Left colon (tissue), 2 donors: ENCODE measurements at regions not wholly inside any gene's neighbourhood (a gene's known extent, or its start where the extent isn't known, plus 50 kb on each side); places are given as distances from the start of the nearest gene placed in this dataset.
"Not testable (repeated sequence)": the region's sequence is repeated elsewhere in the genome, so short reads cannot be mapped to it uniquely, and the experiment has no call there.

Experiments used
- ATAC-seq: fragments of 200-7000 bp; cut with Tn5 transposase; one replicate; pipeline ENCODE4 v1.9.1; 2020; ENCODE audit warnings: mild to moderate bottlenecking, moderate library complexity
- DNase-seq, 2 donors: peaks; one replicate each; pipeline ENCODE4 v3.0.0-alpha.2; 2020
- intact Hi-C, 2 donors: fragments of 100-400 bp; cut with DNase I in 1 of 2; cut with micrococcal nuclease in 1 of 2; formaldehyde crosslinking; loops; one replicate each; pipeline versions ENCODE4 v1.11.2 to v1.14.0; 2022; cut with DNase I, micrococcal nuclease
- donor health status: DM: no; HTN: no; CAD: no.
- donor health status: DM: yes; HTN: yes; CAD: no.

DNA sequence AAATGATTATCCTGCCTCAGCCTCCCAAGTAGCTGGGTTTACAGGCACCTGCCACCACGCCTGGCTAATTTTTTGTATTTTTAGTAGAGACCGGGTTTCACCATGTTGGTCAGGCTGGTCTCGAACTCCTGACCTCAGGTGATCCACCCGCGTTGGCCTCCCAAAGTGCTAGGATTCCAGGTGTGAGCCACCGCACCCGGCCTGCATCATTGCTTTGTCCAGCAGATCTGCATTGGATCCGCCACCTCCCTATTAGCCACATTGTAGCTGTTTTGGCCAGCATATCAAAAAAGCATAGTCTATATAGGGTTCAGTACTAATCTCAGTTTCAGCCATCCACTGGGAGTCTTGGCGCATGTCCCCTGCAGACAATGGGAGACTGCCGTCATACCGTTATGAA lies 194.6 kb upstream of the SHH start:
- intact Hi-C loops, DNase-seq, ATAC-seq: not testable (repeated sequence)

DNA sequence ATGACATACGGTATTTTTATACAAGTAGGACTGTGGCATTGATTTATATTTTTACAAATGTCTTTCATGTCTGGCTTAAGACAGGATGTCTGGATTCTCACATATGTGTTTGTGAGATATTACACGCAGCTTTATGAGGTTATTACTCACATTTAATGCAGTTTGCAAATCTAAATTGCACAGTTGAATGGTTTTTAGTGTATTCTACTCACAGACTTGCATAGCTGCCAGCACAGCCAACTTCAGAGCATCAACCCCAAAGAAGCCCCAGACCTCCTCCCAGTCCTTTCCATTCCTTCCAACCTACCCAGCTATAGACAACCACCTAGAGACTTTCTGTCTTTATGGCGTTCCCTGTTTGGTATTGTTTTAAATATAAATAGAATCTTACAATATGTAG lies 193.8 kb upstream of the SHH start:
- intact Hi-C loops, result no loop called here
- DNase-seq (no peak), ATAC-seq (no peak)

DNA sequence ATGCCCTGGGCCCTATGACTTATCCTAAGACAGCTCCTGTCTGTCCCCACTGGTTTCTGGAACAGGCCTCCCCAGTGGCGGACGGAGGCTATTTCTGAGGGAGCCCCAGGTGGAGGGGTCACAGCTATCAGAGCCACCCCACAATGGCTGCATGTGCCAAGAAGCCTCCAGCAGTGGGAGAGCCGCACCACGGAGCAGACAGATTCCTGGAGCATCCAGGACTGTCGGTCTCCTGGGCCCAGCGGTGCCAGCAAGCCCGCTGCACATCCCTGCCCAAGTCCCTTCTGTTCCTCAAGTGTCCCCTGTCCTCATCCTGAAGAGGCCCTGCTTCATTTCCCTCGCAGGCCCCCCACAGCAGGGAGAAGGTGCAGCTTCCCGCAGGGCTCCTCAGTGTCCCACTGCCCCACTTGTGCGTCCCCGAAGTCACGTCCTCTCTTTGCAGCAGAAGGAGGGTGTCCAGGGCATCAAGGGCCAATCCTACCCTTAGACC lies 193.0 kb upstream of the SHH start:
- intact Hi-C loops, result no loop called here
- ATAC-seq (no peak), DNase-seq (no peak)

DNA sequence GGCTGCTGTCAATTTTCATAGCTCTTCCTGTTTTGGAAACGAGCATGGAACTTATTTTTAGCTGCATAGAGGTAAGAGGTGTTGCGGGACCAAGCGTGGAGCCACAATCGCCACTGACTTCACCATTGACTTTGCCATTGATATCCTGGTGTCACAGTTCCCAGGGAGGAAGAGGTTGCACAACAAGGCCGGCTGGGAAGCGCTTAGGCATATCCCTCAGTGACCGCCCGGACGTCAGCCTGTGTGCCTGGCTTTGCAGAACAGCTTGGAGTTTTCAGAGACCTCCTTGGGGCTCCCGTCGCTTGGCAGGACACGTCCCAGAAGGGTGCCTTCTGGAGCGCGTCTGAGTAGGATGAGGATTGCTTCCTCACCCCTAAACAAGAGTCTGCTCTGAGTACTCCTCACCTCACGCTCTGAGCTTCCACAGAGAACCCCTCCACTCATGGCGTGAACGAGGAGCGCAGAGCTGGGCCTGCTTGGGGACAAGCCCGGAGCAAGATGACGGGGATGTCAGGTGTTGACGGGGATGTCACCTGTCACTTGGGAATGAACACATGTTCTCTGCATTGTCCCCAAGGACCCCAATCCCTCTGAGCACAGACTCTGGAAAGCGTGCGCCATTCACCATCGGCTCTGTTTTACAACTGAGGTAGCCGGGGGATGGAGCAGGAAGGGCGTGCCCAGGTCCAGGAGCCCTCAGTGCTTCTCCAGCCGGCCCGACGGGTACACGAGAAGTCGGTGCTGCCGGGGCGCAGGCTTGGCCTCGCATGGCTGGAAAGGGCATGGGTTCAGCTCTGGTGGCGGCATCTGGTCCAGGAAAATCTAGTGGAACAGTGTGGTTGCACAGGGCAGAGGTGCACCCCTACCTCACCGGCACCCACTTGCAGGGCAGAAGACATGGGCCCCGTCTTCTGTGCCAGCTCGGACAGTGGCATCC lies 192.3 kb upstream of the SHH start:
- DNase-seq (no peak), ATAC-seq (no peak)
- intact Hi-C loops, result no loop called here

DNA sequence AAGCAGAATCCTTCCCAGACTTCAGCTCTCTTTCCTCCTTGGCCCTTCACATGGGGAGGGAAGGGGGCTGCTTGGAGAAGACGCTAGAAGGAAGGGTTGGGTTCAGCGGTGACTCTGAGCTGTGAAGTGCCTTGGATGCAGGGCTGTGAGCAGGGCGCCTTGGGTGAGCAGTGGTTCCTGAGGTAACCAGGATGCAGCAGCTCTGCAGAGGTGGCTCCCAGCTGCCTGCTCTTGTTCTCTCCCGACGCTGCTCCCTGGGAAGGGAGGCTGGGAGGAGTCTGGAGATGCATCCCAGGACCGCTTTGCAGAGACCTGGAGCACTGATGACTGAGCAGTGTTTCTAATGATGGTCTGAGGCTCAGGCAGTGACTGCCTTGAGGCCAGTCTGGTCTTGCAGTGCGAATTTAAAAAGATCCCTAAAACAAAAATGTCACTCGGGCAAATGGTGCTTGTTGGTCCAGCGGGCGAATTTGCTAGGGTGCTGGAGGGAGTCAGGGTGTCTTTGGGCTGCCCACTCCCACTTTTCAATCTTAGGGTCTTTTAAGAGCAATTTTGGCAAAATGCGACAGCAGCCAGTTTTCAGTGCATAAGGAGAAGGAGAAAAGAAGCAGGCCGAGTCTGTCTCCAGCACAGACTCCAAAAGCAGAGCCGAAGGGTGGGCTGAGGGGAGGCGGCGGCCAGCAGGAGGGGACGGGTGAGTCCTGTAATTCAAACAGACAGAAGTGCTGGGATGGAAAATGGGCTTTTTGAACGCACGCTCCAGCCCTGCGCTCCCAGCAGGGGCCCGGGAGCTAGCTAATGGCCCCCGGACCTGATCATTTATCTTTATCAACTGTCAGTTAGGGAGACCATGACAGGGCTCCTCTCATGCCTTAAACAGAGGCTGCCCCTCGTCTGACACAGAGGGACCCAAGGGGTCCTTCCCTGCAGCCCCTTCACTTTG lies 191.2 kb upstream of the SHH start:
- ATAC-seq (peak; percentile 61), DNase-seq (no peak)
- intact Hi-C loops, result no loop called here

DNA sequence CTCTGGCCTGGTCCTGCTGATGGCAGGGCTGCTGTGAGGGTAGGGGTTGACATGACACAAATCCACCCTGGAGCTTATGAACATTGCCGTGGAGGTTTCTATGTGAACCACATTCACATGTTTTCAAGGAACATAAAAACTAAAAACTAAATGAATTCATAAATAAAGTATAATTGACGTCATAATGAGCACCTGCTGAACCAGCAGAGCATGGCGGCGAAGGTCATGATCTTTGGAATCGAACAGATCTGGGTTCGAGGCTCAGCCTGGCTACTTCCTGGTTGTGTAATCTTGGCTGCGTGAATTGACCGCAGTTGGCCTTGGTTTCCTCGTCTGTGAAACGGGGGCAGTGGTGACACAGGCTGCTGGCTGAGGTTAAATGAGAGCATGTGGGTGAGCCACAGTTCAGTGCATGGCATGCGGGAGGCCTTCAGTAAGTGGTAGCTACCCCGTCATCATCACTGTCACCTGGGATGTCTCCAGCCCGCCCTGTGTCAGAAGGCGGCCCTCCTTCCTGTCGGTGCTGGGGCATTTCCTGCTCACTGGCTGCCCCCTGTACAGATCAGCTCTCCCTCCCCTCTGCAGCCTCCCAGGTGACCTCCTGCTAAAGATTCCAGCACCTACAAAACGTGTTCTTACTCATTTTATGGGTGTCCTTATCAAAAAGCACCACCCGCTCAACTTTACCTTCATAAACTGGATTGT lies 190.3 kb upstream of the SHH start:
- intact Hi-C loops, result no loop called here
- DNase-seq (peak in 1 of 2 donors; percentile 16), ATAC-seq (peak; percentile 74)

DNA sequence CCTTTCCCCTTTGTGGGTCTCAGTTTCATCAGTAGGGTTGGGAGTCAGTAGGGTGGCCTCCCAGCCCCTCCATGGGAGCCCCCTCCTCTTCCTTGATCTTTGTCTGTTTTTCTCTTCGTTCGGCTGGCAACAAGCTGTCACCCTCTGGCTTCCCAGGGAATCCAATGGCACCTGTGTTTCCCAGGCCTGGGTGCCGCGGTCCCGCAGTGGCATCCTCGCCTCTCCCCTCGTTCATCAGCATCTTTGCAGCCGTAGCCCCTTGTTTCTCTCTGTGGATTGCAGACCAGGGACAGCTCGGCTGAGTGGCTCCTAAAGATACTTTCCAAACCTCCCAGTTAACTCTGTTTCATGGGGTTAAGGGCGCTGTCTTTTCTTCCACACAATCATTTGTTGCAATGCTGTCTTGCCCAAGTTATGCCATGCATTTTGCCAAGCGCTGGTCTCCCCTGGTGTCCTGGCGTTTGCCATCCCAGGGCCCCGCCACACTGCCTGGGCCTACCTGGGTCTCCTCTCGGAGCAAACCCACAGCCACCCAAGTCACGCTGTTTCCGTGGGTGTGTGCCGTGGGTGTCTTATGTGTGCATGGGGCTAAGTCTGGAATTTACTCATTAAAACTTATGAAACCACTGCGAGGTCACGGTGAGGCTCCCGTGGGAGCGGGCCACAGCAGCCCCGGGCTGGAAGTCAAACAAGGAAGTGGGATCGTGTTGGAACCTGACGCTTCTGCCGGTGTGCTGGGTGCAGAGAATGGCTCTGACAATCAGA lies 189.4 kb upstream of the SHH start:
- ATAC-seq, result no peak
- no peak for DNase-seq
- intact Hi-C loops, result no loop called here

DNA sequence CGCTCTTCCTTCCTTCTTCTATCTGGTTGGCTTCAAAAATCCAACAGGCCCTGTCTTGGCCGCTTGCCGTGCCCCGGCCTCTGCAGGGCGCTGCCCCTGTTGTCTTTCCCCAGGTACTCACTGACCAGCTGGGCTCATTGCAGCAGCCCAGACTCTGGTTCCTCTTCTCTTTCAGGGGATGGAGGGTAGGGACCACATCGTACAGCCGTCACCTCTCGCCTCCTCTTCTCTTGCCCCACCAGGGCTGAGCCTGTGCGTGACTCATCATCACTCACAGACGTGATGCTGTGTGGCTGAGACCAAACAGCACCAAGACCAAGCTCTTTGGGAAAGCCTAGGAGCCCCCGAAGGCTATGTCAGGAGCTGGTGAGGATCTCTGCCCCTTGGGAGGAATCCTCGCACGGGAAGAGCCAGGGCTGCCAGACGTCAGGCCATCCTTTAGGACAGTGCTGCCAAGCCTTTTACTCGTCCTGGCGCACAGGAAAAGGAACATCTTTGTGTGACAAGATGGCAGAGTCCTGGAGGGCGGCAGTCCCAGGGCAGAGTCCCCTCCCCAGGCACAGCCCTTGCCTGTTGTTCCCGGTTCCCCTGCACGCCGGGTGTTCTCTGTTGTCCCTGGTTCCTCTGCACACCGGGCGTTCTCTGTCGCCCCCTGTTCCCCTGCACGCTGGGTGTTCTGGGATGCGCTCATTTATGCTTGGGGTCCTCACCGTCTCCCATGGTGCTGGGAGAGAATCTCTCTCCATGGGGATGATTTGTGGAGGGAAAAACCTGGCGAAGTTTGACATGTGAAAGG lies 188.5 kb upstream of the SHH start:
- ATAC-seq (no peak), DNase-seq (no peak)
- intact Hi-C loops, result no loop called here

DNA sequence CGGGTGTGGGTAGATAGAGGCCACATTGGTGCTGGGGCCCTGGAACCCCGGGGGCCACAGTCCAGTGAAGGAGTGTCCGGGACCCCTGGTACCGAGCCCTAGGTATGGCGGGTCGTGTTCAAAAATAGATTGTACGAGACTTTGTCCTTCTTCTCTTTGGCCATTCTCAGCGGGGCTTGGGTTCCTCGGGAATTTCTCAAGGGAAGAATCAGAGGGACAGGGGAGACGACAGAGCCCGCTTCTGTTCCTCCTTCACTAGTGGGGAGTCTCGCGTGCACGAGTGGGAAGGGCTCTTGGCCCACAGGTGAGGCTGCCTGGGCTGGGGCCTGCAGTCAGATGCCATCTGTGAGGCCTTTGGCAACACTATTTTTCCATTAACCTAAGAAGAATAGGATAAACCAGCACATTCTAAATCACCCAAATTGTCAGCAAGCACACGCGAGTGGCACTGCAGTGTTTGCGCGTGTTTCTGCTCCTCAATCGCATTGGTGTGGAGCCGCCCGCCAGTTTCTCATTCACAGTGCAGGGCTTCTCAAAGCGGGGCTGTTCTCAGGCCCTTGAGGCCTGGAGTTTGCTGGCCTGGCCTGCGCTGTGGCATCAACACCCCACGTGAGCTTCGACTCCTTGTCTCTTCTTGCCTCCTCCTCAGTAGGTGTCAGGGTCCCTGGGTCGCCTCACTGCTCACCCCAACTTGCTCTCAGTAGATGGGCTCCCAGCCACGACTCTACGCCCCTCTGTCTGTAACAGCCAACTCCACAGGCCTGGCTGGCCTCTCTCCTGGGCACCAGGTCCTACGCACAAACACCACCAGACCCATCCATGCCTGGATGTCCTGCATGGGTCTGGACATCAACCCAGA lies 187.6 kb upstream of the SHH start:
- ATAC-seq (no peak), DNase-seq (no peak)
- intact Hi-C loops, result no loop called here

DNA sequence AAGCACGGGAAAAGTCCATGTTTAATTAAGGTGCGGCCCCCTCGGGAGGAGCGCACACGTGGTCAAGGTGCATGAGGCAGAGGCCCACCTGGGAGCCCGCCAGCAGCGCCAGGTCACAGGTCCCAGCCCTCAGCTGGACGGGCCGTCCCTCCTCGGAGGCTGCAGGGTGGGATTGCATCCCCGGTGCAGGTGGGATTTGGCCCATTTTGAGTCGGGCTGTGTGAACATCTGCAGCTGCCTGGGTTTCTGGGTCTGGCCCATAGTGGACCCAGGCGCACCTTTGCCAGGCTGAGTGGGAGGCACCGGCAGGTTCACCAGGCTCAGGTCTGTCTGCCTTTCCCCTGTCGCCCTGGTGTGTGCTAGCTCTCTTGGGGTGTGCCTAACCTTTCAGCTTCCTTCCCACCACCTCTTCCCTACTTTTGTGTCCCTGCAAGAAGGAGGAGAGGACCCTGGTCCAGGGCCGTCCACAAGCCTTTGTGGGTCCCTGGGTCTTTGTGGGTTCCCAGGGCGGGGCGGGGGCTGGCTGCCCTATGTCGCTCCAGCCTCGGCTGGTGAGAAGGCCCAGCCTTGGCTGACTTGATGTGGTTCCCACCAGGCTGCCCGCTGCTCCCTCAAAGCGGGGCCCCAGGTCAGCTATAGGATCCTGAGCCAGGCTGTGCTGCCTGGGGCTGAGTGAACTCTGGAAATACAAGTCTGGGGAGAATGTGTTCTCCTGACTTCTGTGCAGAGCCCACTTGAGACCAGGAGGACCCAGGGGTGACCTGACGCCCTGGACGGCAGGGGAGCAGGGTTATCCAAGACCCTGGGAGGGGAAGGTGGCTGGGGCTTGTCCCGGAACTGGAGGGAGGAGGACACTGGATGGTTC lies 186.7 kb upstream of the SHH start:
- ATAC-seq, result no peak
- intact Hi-C loops, result no loop called here
- DNase-seq, result no peak

DNA sequence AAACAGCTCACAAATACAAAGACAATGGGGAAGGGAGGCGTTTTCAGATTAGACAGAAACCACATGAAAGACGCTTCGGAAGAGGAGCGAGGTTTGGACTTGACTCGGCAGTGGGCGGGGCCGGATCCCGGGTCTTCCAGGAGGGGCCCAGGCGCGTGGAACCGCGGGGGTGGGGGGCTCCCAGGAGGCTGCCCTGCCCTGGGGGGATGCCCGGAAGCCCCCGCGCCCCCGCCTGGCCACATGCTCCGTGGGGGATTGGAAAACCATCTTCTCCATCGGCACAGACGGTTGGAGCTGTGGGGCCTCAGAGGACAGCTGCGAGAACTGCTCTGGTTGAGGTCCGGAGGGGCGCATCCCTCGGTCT lies 186.0 kb upstream of the SHH start:
- no peak for ATAC-seq
- intact Hi-C loops, result no loop called here
- DNase-seq, result peak in 1 of 2 donors; percentile 10

DNA sequence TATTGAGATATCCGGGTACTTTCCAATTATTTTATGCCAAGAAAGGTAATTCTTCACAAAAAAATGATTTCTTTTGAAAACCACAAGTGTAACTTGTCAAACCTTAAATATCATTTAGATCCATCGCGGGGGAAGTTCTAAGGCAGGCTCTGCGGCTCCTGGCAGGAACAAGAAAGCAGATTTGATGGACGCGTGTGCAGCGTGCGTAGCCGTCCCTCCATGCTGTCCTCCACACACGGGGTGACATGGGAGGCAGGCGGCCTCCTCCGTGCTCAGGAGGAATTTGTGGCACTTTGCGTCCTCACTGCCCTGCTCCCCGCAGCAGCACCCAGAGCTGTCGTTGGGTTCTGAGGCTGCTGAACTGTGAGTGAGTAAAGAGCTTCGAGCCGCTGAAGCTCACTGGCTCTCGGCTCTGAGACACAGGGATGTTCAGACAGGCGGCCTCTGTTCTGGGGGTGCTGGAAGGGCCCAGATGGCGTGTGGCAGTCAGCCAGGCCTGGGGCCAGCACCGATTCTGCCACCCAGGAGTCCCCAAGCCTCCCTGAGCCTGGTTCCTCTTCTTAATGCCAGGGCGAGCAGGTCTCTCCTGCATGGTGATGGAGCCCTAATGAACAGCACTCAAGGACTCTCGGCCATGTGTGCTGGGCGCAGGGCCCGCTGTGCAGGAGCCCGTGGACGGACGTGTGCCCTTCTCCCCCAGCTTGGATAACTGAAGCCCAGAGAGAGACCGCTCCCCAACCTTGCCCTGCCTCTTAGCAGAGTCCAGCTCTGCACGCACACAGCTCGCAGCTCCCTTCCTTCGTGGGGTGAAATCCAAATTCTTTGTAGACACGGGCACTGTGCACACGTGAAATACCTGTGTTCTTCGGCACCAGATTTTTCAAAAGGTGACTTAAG lies 185.4 kb upstream of the SHH start:
- no peak for ATAC-seq
- DNase-seq, result peak in 1 of 2 donors; percentile 7
- intact Hi-C loops, result no loop called here

DNA sequence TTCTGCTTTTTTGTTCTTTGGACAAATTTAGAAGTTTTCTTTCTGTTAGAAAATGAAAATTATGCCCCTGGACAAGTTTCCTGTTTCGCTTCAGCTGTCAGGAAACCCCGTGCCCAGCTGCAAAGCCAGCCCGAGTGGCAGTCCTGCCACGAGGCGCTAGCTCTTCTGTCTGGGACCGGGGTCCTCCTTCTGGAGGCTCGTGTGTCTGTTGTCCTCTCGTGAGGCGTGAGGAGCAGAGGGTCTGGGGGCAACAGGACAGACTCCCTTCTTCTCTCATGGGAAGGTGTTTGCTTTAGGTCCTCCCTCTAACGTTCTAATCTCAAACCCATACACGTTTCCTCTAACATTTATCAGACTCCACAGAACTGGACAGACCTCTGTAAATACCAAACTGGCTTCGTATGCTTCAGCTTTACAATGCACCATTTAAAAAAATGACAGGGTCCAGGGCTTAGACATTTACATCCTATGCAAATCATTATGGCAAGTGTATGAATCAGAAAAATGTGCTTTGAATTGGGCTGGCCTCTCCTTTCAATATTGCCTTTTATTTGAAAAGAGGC lies 184.5 kb upstream of the SHH start:
- DNase-seq, result no peak
- intact Hi-C loops, result no loop called here
- ATAC-seq, result no peak

DNA sequence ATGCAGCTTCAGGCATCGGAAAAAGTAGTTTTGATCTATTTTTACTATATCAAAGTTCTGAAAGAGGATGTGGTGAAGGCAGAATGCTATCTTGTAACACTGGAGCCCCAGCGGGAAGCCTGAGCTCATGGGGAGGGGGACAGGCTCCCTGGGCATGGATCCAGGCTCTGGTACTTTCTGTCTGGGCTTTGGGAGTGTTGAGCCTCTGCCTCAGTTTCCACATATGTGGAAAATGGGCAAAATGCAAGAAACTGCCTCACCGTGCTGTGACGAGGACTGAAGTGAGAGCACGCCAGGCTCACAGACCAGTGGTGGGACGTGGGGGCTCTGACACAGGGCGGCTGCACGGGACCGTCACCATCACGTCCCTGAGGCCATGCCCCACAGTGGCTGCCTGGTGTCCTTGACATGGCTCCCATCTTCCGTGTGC lies 182.9 kb upstream of the SHH start:
- intact Hi-C loops, result no loop called here
- ATAC-seq (no peak), DNase-seq (peak in 1 of 2 donors; percentile 15)
